ENCODE measurements at regions not wholly inside any gene's neighbourhood (a gene's known extent, or its start where the extent isn't known, plus 50 kb on each side); places are given as distances from the start of the nearest gene placed in this dataset.

DNA sequence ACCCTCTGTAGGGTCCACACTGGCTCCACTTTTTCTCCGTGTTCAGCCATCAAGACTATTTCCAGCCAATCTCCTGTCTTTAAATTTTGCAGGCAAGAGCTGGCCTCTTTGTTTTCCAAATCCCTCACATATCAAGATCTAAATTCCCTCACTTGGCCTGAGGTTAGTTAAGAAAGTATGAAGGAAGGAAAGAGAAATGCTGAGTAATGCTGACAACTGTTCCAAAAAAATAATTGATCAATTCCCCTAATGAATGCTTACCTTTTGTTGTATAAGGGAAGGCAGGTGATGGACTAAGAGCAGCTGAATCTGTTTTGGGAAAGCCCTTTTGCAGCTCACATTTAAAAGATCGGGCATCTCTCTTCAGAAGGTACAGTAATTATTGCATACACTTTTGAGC is 105.1 kb upstream of the KCNJ16 start:
- TF ChIP-seq, protein P1, sequence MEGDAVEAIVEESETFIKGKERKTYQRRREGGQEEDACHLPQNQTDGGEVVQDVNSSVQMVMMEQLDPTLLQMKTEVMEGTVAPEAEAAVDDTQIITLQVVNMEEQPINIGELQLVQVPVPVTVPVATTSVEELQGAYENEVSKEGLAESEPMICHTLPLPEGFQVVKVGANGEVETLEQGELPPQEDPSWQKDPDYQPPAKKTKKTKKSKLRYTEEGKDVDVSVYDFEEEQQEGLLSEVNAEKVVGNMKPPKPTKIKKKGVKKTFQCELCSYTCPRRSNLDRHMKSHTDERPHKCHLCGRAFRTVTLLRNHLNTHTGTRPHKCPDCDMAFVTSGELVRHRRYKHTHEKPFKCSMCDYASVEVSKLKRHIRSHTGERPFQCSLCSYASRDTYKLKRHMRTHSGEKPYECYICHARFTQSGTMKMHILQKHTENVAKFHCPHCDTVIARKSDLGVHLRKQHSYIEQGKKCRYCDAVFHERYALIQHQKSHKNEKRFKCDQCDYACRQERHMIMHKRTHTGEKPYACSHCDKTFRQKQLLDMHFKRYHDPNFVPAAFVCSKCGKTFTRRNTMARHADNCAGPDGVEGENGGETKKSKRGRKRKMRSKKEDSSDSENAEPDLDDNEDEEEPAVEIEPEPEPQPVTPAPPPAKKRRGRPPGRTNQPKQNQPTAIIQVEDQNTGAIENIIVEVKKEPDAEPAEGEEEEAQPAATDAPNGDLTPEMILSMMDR (IDR thresholded peaks at IDR 0.05) = no peak
- no peak for TF ChIP-seq POLR2A (IDR thresholded peaks at IDR 0.05)

All from testis (tissue), 2 donors.